GM19455 (cell line): ENCODE measurements at regions not wholly inside any gene's neighbourhood (a gene's known extent, or its start where the extent isn't known, plus 50 kb on each side); places are given as distances from the start of the nearest gene placed in this dataset.
"Not testable (repeated sequence)": the region's sequence is repeated elsewhere in the genome, so short reads cannot be mapped to it uniquely, and the experiment has no call there.

ENCODE experiments used
- ATAC-seq: cut with Tn5 transposase; IDR thresholded peaks from one replicate; pipeline ENCODE4 v1.9.1; 2021; ENCODE audit not compliant: unreplicated experiment

- ATAC-seq = no peak
Measured at GRCh38 chr2:186947516-186947915, 98.5 kb upstream of the ZSWIM2 start.

DNA sequence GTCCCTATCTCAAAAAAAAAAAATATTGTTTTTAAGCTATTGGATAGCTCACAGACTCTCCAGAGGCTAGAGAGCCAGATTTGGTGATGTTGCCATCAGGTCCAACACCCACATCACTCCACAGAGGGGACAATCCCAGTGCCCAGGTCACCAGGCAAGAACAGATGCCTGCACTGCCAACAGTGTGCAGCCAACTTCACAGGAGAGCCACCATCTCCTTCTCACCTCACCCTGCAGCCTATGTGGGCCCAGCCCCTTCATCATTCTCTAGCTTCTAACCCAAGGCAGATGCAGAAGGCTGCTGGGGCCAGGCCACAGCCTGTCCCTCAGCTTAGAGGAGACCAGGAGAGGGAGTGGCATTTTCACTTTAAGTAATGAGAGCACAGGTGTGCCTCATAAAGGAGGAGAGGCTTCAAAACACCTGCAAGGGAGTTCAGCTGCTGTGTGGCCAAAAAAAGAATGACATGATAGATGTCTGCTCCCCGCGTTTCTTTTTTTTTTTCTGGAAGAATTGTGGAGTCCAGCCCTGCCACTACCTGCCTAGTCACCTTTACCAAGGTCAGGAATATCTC is 98.0 kb upstream of the ZSWIM2 start:
- no peak for ATAC-seq

DNA sequence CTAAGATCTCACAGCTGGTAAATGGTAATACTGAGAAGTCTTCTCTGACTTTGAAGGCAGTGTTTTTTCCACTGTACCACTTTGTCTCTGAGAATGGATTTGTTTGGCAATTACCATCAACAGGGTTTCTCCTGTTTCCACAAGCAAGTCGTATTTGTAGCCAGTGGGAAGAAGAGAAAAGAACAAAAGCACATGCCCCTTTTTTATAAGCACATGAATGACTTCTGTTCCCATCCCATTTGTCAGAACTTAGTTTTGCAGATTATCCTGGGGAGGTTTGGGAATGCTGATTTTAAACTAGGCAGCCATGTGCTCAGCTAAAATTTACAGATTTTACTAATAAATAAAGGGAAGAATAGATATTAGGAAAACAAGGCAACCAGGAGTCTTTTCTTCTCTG is 92.9 kb upstream of the ZSWIM2 start:
- no peak for ATAC-seq

DNA sequence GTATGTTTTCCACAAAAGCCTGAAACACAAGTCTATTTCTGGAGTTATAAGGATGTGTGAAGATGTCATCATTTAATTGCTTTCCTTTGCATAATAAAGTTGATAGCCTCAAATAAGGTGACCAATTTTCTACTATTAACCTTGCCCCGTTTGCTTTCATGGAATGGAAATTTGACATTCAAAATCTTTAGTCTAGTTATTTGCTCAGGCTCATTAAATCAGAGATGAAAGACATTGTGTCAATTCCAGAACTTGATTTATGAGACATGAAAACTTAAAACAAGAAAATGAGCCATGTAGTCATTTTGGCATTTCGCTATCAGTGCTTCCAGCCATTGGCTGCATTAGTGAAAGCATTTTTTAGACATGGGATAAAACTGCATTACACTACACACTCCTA is 91.5 kb upstream of the ZSWIM2 start:
- no peak for ATAC-seq

DNA sequence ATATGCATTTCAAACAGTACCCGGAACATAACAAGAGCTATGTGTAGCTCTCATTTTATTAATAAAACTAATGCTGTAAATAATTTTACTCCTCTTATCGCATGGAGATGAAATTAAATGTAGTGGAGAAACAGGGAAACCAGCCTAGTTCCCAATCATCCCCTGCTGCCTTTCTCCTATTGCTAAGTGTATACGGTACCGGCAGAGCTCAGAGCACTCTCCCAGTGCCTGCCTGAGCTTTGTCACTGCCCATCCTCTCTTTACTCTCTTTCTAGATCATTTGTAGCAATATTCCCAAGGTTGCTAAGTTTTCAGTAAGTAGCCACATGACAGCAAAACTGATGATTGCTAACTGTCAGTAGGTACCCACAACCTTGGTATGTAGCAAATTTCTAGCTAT is 85.5 kb upstream of the ZSWIM2 start:
- ATAC-seq = no peak

- ATAC-seq = no peak
Measured at GRCh38 chr2:186927867-186928191, 78.9 kb upstream of the ZSWIM2 start.

DNA sequence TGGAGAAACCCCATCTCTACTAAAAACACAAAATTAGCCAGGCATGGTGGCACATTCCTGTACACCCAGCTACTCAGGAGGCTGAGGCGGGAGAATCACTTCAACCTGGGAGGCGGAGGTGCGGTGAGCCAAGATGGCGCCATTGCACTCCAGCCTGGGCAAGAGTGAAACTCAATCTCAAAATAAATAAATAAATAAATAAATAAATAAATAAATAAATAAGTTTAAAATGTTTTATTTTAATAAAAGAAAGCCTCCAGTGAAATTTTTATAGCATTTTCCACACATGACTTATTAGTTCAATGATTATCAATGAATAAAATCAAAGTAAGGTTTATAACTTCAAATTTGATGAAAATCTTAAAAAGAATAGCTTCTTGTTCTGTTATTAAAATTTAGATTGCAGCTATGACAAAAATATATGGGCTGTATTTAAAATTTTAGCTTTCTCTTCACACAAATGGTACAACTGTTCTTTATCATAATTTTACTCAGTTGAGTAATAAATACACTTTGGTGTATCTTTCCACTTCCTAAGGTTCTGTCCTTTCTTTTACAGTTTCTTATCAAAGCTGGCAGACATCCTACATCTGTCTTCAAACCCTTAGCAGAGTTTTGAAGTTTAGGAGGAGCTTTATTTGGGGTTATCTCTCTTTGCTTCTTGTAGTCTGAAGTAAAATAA is 78.4 kb upstream of the ZSWIM2 start:
- no peak for ATAC-seq

DNA sequence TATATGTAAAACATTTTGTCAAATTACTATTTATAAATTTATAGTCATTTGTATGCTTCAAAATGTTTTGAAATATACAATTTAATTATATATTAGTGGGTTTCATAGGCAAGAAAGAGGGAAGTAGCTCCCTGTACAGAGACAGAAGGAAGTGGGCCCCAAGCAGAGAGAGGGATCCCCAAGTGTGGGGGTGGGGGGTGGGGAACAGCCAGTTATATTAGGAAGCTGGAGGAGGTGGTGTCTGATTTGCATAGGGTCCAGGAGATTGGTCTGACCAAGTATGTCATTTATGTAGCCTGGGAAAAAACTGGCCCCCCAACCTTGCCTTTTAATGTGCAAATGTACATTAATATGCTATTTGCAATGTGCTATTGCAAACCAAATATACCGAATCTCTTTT is 76.5 kb upstream of the ZSWIM2 start:
- no peak for ATAC-seq

DNA sequence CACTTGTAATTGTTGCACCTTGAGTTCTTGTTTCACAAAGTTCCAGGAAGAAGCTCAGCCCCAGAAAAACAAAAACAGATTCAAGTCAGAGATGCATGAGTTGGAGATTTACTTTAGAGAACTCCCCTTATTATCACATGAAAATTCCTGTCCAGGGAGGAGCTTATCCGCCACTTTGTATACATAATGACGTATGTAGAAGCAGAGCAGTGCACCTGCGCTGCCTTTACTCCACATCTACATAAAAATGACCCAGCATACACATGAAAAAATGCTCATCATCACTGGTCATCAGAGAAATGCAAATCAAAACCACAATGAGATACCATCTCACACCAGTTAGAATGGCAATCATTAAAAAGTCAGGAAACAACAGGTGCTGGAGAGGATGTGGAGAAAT is 73.3 kb upstream of the ZSWIM2 start:
- not testable (repeated sequence) for ATAC-seq

DNA sequence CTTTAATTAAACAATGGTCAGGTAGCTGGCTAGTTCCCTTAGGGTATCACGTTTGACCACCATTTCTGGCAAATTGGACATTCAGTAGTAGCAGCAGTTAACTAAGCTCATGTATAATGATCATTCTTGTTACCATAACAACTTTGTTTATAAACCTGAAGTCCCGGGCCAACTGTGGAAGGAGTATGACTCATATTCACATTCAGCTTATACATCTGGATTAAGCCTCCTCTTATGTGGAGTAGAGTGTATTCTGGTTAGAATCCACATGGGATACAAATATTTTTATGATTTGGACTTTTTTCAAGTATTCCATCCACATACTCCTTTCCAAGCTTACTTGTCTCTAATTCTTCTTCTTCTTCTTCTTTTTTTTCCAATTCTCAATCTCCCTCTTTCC is 70.3 kb upstream of the ZSWIM2 start:
- ATAC-seq = no peak

DNA sequence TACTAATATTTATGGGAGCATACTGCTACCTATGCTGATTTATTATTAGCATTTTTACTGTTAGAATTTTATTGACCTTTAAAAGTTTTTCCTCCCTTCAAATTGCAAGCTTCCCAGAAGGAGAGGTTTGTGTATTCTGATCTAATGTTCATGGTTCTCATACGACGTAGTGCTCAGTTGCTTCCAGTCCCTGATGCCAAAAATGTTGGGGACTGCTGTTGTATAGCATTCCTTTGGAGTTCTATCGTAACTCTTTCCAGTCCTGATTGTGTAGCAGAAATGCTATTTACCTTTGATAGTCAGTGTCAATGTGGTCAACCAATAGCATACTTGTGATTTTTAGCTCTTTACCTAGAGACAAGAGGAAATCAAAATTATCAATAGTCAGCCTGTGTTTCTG is 69.5 kb upstream of the ZSWIM2 start:
- no peak for ATAC-seq

DNA sequence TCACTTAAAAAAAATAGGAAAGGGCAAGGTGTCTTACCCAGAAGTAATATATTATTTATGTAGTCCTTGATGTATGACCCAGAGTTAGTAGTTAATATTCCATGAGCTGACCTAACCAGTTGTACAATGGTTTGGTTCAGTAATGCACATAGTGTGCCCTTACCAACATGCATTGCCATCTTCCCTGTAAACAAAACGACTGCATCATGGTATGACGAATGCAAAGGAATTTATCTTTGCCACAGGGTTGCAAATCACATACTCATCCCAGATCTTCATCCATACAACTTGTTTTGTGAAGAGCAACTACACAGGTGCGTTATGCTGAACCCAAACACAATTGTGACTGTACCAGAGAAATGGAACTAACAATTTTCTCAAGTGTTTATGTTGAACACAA is 68.9 kb upstream of the ZSWIM2 start:
- no peak for ATAC-seq

GRCh38 chr2:186913870-186914269 is 64.9 kb upstream of the ZSWIM2 start:
- peak; percentile 80 for ATAC-seq

DNA sequence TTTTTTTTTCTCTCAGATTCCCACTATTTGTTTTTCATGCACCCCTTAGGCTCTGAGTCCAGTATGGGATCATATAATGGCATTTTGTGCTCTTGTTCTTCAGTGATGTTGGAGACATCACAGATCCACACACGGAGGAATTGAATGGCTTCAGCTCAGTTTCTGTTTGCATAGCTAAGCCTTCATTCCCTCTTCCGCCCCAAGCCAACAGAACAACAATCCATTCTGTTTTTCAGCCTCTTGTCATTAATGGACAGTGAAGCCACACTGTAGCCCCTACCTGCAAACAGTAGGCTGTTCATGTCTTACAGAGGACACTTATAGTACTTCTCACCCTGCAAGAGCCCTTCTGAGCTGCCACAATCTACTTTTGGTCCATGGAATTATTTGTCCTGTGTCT is 64.0 kb upstream of the ZSWIM2 start:
- ATAC-seq = no peak

GRCh38 chr2:186911551-186912085 is 62.6 kb upstream of the ZSWIM2 start:
- no peak for ATAC-seq

- ATAC-seq = no peak
Measured at GRCh38 chr2:186910996-186911395, 62.0 kb upstream of the ZSWIM2 start.

GRCh38 chr2:186909095-186909494 is 60.1 kb upstream of the ZSWIM2 start:
- ATAC-seq = no peak

- no peak for ATAC-seq
Measured at GRCh38 chr2:186907897-186908296, 58.9 kb upstream of the ZSWIM2 start.

GRCh38 chr2:186903216-186903615 is 54.2 kb upstream of the ZSWIM2 start:
- no peak for ATAC-seq
